HEK293 (cell line): ENCODE measurements at regions not wholly inside any gene's neighbourhood (a gene's known extent, or its start where the extent isn't known, plus 50 kb on each side); places are given as distances from the start of the nearest gene placed in this dataset.

Experiments used
- GLI2 ChIP-seq: fragments of 450-650 bp; formaldehyde crosslinking; IDR thresholded peaks from 2 replicates; pipeline ENCODE4; 2017; ENCODE audit warnings: missing biosample characterization, missing genetic modification characterization, low read depth, borderline replicate concordance
- KLF1 ChIP-seq: fragments of 450-650 bp; formaldehyde crosslinking; IDR thresholded peaks from 2 replicates; pipeline ENCODE4 v1.5.1; 2016; ENCODE audit warnings: missing biosample characterization, missing genetic modification characterization
- PBX3 ChIP-seq: sonication (generic); formaldehyde crosslinking; IDR thresholded peaks from 2 replicates; pipeline ENCODE4 v1.8.1; 2022; ENCODE audit warnings: mild to moderate bottlenecking, moderate library complexity, missing genetic modification reagents
- ZBTB7A ChIP-seq: fragments of 450-650 bp; formaldehyde crosslinking; IDR thresholded peaks from 2 replicates; pipeline ENCODE4 v1.5.1; 2016; ENCODE audit warnings: low read depth, missing biosample characterization, missing genetic modification characterization
- ZNF473 ChIP-seq: fragments of 450-650 bp; formaldehyde crosslinking; IDR thresholded peaks from 2 replicates; pipeline ENCODE4 v1.5.1; 2017; ENCODE audit warnings: missing biosample characterization, missing genetic modification characterization
- ZNF501 ChIP-seq: fragments of 450-650 bp; formaldehyde crosslinking; IDR thresholded peaks from 2 replicates; pipeline ENCODE4 v1.5.1; 2016; ENCODE audit warnings: missing biosample characterization, missing genetic modification characterization
- ZNF596 ChIP-seq: fragments of 450-650 bp; IDR thresholded peaks from 2 replicates; pipeline ENCODE4 v1.5.0; 2018; ENCODE audit warnings: missing biosample characterization, mild to moderate bottlenecking, missing genetic modification characterization, moderate library complexity
- ZNF600 ChIP-seq: fragments of 450-650 bp; formaldehyde crosslinking; IDR thresholded peaks from 2 replicates; pipeline ENCODE4 v1.5.1; 2016; ENCODE audit warnings: missing biosample characterization, missing genetic modification characterization
- TF ChIP-seq, protein P1 (sequence below): fragments of 450-650 bp; formaldehyde crosslinking; IDR thresholded peaks from 2 replicates; pipeline ENCODE4 v1.5.1; 2016; ENCODE audit warnings: missing biosample characterization, missing genetic modification characterization
- TF ChIP-seq, protein P2 (sequence below): fragments of 450-650 bp; formaldehyde crosslinking; IDR thresholded peaks from 2 replicates; pipeline ENCODE4 v1.5.1; 2016; ENCODE audit warnings: missing biosample characterization, missing genetic modification characterization

DNA sequence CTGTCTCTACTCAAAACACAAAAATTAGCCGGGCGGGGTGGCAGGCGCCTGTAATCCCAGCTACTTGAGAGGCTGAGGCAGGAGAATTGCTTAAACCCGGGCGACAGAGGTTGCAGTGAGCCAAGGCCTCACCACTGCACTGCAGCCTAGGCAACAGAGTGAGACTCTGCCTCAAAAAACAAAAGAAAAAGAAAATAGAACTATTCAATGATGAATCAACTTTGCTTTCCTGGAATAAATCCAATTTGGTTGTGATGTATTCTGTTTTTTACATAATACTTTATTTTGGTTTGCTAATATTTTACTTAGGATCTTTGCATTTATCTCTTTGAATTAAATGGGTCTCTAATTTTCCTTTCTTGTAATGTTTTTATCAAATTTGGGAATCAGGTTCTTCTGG, 86.3 kb upstream of the MBOAT2 start:
- TF ChIP-seq, protein P1, sequence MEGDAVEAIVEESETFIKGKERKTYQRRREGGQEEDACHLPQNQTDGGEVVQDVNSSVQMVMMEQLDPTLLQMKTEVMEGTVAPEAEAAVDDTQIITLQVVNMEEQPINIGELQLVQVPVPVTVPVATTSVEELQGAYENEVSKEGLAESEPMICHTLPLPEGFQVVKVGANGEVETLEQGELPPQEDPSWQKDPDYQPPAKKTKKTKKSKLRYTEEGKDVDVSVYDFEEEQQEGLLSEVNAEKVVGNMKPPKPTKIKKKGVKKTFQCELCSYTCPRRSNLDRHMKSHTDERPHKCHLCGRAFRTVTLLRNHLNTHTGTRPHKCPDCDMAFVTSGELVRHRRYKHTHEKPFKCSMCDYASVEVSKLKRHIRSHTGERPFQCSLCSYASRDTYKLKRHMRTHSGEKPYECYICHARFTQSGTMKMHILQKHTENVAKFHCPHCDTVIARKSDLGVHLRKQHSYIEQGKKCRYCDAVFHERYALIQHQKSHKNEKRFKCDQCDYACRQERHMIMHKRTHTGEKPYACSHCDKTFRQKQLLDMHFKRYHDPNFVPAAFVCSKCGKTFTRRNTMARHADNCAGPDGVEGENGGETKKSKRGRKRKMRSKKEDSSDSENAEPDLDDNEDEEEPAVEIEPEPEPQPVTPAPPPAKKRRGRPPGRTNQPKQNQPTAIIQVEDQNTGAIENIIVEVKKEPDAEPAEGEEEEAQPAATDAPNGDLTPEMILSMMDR (tag by site-specific recombination) = no peak
- TF ChIP-seq, protein P2, sequence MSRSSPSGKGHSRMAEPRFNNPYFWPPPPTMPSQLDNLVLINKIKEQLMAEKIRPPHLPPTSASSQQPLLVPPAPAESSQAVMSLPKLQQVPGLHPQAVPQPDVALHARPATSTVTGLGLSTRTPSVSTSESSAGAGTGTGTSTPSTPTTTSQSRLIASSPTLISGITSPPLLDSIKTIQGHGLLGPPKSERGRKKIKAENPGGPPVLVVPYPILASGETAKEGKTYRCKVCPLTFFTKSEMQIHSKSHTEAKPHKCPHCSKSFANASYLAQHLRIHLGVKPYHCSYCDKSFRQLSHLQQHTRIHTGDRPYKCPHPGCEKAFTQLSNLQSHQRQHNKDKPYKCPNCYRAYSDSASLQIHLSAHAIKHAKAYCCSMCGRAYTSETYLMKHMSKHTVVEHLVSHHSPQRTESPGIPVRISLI (tag by site-specific recombination) = no peak
- no peak for TF ChIP-seq KLF1 (tag by site-specific recombination)
- no peak for TF ChIP-seq ZNF473 (tag by site-specific recombination)
- TF ChIP-seq PBX3 (CRISPR knock-in tag) = no peak
- TF ChIP-seq ZNF596 (tag by site-specific recombination) = no peak
- TF ChIP-seq ZNF501 = no peak
- TF ChIP-seq ZBTB7A (tag by site-specific recombination) = no peak
- TF ChIP-seq GLI2 = no peak
- no peak for TF ChIP-seq ZNF600
